ENCODE measurements at regions not wholly inside any gene's neighbourhood (a gene's known extent, or its start where the extent isn't known, plus 50 kb on each side); places are given as distances from the start of the nearest gene placed in this dataset.

- Mint-ChIP-seq H3K27me3 (ENCODE audit: unreplicated experiment) (no peaks in the 10 kb centered on the region), H3K36me3 (ENCODE audit: unreplicated experiment) (peaks cover 9% of the 10 kb centered on the region), H3K9me3 (ENCODE audit: unreplicated experiment) (peaks cover 15% of the 10 kb centered on the region), H3K4me3 (ENCODE audit: unreplicated experiment) (no peak overlapping the region), H3K4me1 (ENCODE audit: unreplicated experiment) (peaks cover 30% of the 10 kb centered on the region), H3K27ac (ENCODE audit: unreplicated experiment) (no peak overlapping the region)
- TF ChIP-seq CTCF (IDR thresholded peaks at IDR 0.05): no peak
- DNase-seq (ENCODE audit: extremely low spot score, unreplicated experiment): no peak
Observed at GRCh38 chr3:72421126-72421525, 427.1 kb downstream of the SHQ1 start.

GRCh38 chr3:72418856-72419255 lies 429.4 kb downstream of the SHQ1 start:
- DNase-seq (ENCODE audit: extremely low spot score, unreplicated experiment): no peak
- Mint-ChIP-seq H3K27ac (ENCODE audit: unreplicated experiment) (no peak overlapping the region), H3K9me3 (ENCODE audit: unreplicated experiment) (peaks cover 15% of the 10 kb centered on the region), H3K4me3 (ENCODE audit: unreplicated experiment) (no peak overlapping the region), H3K36me3 (ENCODE audit: unreplicated experiment) (peaks cover 9% of the 10 kb centered on the region), H3K27me3 (ENCODE audit: unreplicated experiment) (no peaks in the 10 kb centered on the region), H3K4me1 (ENCODE audit: unreplicated experiment) (peaks cover 23% of the 10 kb centered on the region)
- TF ChIP-seq CTCF (IDR thresholded peaks at IDR 0.05): no peak

- Mint-ChIP-seq H3K4me1 (ENCODE audit: unreplicated experiment) (peaks cover 27% of the 10 kb centered on the region), H3K9me3 (ENCODE audit: unreplicated experiment) (peaks cover 15% of the 10 kb centered on the region)
- no peak for TF ChIP-seq CTCF (IDR thresholded peaks at IDR 0.05)
Observed at GRCh38 chr3:72418244-72418643, 430.0 kb downstream of the SHQ1 start.

GRCh38 chr3:72414481-72415016 lies 433.7 kb downstream of the SHQ1 start:
- no peaks in the 10 kb centered on the region for H3K36me3 Mint-ChIP-seq (ENCODE audit: unreplicated experiment)
- no peak overlapping the region for H3K27ac Mint-ChIP-seq (ENCODE audit: unreplicated experiment)
- no peaks in the 10 kb centered on the region for H3K27me3 Mint-ChIP-seq (ENCODE audit: unreplicated experiment)
- peaks cover 57% of the 10 kb centered on the region for H3K4me1 Mint-ChIP-seq (ENCODE audit: unreplicated experiment)
- H3K4me3 Mint-ChIP-seq (ENCODE audit: unreplicated experiment): no peak overlapping the region
- no peaks in the 10 kb centered on the region for H3K9me3 Mint-ChIP-seq (ENCODE audit: unreplicated experiment)
- no peak for DNase-seq (ENCODE audit: extremely low spot score, unreplicated experiment)
- no peak for TF ChIP-seq CTCF (IDR thresholded peaks at IDR 0.05)

More at GRCh38 chr3:72418244-72418643, 430.0 kb downstream of the SHQ1 start:
- H3K27ac Mint-ChIP-seq (ENCODE audit: unreplicated experiment): no peak overlapping the region
- no peak overlapping the region for H3K4me3 Mint-ChIP-seq (ENCODE audit: unreplicated experiment)
- H3K36me3 Mint-ChIP-seq (ENCODE audit: unreplicated experiment): peaks cover 9% of the 10 kb centered on the region
- DNase-seq (ENCODE audit: extremely low spot score, unreplicated experiment): no peak
- H3K27me3 Mint-ChIP-seq (ENCODE audit: unreplicated experiment): no peaks in the 10 kb centered on the region

- no peak for DNase-seq (ENCODE audit: extremely low spot score, unreplicated experiment)
- H3K4me1 Mint-ChIP-seq (ENCODE audit: unreplicated experiment): peaks cover 62% of the 10 kb centered on the region
- no peaks in the 10 kb centered on the region for H3K36me3 Mint-ChIP-seq (ENCODE audit: unreplicated experiment)
- H3K27me3 Mint-ChIP-seq (ENCODE audit: unreplicated experiment): no peaks in the 10 kb centered on the region
- no peak overlapping the region for H3K27ac Mint-ChIP-seq (ENCODE audit: unreplicated experiment)
- TF ChIP-seq CTCF (IDR thresholded peaks at IDR 0.05): no peak
- H3K9me3 Mint-ChIP-seq (ENCODE audit: unreplicated experiment): no peaks in the 10 kb centered on the region
- H3K4me3 Mint-ChIP-seq (ENCODE audit: unreplicated experiment): no peak overlapping the region
Observed at GRCh38 chr3:72413228-72413627, 435.0 kb downstream of the SHQ1 start.

Data from osteocyte (in vitro differentiated cells).